GM23248 (cell line): ENCODE measurements at regions not wholly inside any gene's neighbourhood (a gene's known extent, or its start where the extent isn't known, plus 50 kb on each side); places are given as distances from the start of the nearest gene placed in this dataset.

Experiments
- EZH2 ChIP-seq: fragments of 200-600 bp; sonication (generic); IDR thresholded peaks from 2 replicates; pipeline ENCODE4 v1.6.1; 2018; ENCODE audit warnings: antibody characterized with exemption, mild to moderate bottlenecking; ENCODE audit not compliant: insufficient read depth, poor library complexity, severe bottlenecking
- EZH2phosphoT487 ChIP-seq: fragments of 200-600 bp; sonication (generic); IDR thresholded peaks from 2 replicates; pipeline ENCODE4 v1.6.1; 2018; ENCODE audit warnings: antibody characterized with exemption, moderate library complexity, mild to moderate bottlenecking, low read depth; ENCODE audit not compliant: insufficient read depth

DNA sequence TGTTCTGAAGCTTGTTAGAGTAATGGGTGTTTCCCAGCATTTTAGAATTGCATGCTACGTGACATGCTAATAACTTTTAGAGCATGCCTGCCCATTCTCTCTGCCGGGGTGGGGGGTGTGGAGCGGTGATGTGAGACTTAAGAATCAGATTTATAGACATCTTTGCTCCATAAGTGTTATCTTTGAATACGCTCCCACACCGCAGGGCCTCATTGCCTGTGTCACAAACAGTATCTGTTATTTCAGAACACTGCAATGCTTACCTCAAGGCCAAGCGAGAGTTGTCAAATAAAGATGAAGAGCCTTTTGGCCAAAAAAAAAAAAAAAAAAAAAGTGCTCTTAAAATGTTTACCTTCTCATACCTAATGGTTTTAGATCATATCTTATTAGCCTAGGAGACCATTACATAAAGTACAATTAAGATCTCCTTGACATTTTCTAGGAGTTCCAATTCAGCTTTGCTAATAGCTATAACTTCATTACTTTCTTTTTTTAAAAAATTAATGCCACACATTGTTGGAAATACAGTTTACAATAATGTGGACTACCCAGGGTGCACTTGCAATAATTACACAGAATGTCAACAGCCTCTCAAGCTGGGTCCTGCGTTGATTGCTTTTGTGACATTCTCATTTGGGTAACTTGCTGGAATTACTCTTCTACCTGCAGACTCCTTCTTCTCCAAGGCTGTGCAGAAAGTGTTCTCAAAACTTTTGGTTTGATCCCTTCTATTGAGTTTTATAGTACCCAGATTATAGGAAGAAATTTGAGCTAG lies 525.3 kb downstream of the KLF12 start:
- TF ChIP-seq EZH2 (no peak), EZH2phosphoT487 (no peak)
